Superior temporal gyrus (tissue), 1 donor: ENCODE measurements at regions not wholly inside any gene's neighbourhood (a gene's known extent, or its start where the extent isn't known, plus 50 kb on each side); places are given as distances from the start of the nearest gene placed in this dataset.
"Not testable (repeated sequence)": the region's sequence is repeated elsewhere in the genome, so short reads cannot be mapped to it uniquely, and the experiment has no call there.

Source experiments
- DNase-seq: peaks from one replicate; pipeline ENCODE4 v3.0.0-alpha.2; 2016; ENCODE audit errors: extremely low spot score

GRCh38 chr5:63894690-63895089 lies 67.6 kb downstream of the HTR1A start:
- DNase-seq = no peak

- no peak for DNase-seq
Observed at GRCh38 chr5:63878788-63879187, 83.5 kb downstream of the HTR1A start.

- no peak for DNase-seq
Observed at GRCh38 chr5:63877961-63878360, 84.3 kb downstream of the HTR1A start.

GRCh38 chr5:63860379-63860778 lies 101.9 kb downstream of the HTR1A start:
- no peak for DNase-seq

- no peak for DNase-seq
Observed at GRCh38 chr5:63854076-63854475, 108.2 kb downstream of the HTR1A start.

- no peak for DNase-seq
Observed at GRCh38 chr5:63843190-63843589, 119.1 kb downstream of the HTR1A start.

GRCh38 chr5:63837437-63837836 lies 124.8 kb downstream of the HTR1A start:
- no peak for DNase-seq

GRCh38 chr5:63831381-63831780 lies 130.9 kb downstream of the HTR1A start:
- no peak for DNase-seq

GRCh38 chr5:63825984-63826383 lies 136.3 kb downstream of the HTR1A start:
- no peak for DNase-seq

- DNase-seq = no peak
Observed at GRCh38 chr5:63823583-63823982, 138.7 kb downstream of the HTR1A start.

- DNase-seq = no peak
Observed at GRCh38 chr5:63822614-63823013, 139.6 kb downstream of the HTR1A start.

- no peak for DNase-seq
Observed at GRCh38 chr5:63820577-63820976, 141.7 kb downstream of the HTR1A start.

GRCh38 chr5:63812693-63813092 lies 149.6 kb downstream of the HTR1A start:
- DNase-seq = no peak

GRCh38 chr5:63811961-63812360 lies 150.3 kb downstream of the HTR1A start:
- DNase-seq = no peak

- no peak for DNase-seq
Observed at GRCh38 chr5:63811286-63811685, 151.0 kb downstream of the HTR1A start.

- DNase-seq = no peak
Observed at GRCh38 chr5:63805151-63805550, 157.1 kb downstream of the HTR1A start.

- DNase-seq = no peak
Observed at GRCh38 chr5:63803165-63803564, 159.1 kb downstream of the HTR1A start.

GRCh38 chr5:63794979-63795378 lies 167.3 kb downstream of the HTR1A start:
- no peak for DNase-seq

GRCh38 chr5:63794296-63794695 lies 167.9 kb downstream of the HTR1A start:
- DNase-seq = no peak

GRCh38 chr5:63774939-63775338 lies 187.3 kb downstream of the HTR1A start:
- DNase-seq = no peak

GRCh38 chr5:63768221-63768620 lies 194.0 kb downstream of the HTR1A start:
- no peak for DNase-seq

- DNase-seq = no peak
Observed at GRCh38 chr5:63760965-63761364, 201.3 kb downstream of the HTR1A start.

GRCh38 chr5:63743096-63743798 lies 219.0 kb downstream of the HTR1A start:
- DNase-seq = no peak

- DNase-seq = not testable (repeated sequence)
Observed at GRCh38 chr5:63732880-63733279, 229.4 kb downstream of the HTR1A start.
